Esophagus (tissue), 2 donors: ENCODE measurements at regions not wholly inside any gene's neighbourhood (a gene's known extent, or its start where the extent isn't known, plus 50 kb on each side); places are given as distances from the start of the nearest gene placed in this dataset.

Experiments used
- H3K27ac ChIP-seq, 2 donors: one replicate each; pipeline ENCODE4 v1.5.1; 2013; ENCODE audit warnings: low read depth in 2 of 2, mild to moderate bottlenecking in 2 of 2, inconsistent platforms in 1 of 2, low read length in 1 of 2, moderate library complexity in 1 of 2
- H3K27me3 ChIP-seq, 2 donors: one replicate each; pipeline ENCODE4 v1.6.1; 2013; ENCODE audit warnings: low read length in 2 of 2, control low read depth in 1 of 2, mild to moderate bottlenecking in 1 of 2; ENCODE audit not compliant: insufficient read depth in 2 of 2, control insufficient read depth in 1 of 2
- H3K36me3 ChIP-seq, 2 donors: one replicate each; pipeline ENCODE4 v1.6.1; 2013; ENCODE audit warnings: low read length in 1 of 2; ENCODE audit not compliant: control insufficient read depth in 2 of 2, insufficient read depth in 2 of 2
- H3K4me1 ChIP-seq, 2 donors: one replicate each; pipeline ENCODE4 v1.6.1; 2013; ENCODE audit warnings: low read length in 1 of 2; ENCODE audit not compliant: control insufficient read depth in 2 of 2, insufficient read depth in 2 of 2
- H3K4me3 ChIP-seq, 2 donors: one replicate each; pipeline ENCODE4 v1.5.1; 2013; ENCODE audit warnings: low read length in 2 of 2, mild to moderate bottlenecking in 2 of 2, low read depth in 1 of 2, moderate library complexity in 1 of 2
- H3K9me3 ChIP-seq, 2 donors: one replicate each; pipeline ENCODE4 v1.6.1; 2013; ENCODE audit warnings: mild to moderate bottlenecking in 2 of 2, low read depth in 1 of 2, low read length in 1 of 2, moderate library complexity in 1 of 2; ENCODE audit not compliant: control insufficient read depth in 2 of 2, insufficient read depth in 1 of 2
- WGBS, 2 donors: extraction: QIAGEN DNeasy Blood & Tissue Kit; methylation state at CpG; one replicate each; pipeline ENCODE4 v1.1.7; 2013; 5-methylcytosine and 5-hydroxymethylcytosine counted together
- donor health status: healthy with polysubstance abuse.
- donor health status: Bipolar disorder and iron deficiency.

DNA sequence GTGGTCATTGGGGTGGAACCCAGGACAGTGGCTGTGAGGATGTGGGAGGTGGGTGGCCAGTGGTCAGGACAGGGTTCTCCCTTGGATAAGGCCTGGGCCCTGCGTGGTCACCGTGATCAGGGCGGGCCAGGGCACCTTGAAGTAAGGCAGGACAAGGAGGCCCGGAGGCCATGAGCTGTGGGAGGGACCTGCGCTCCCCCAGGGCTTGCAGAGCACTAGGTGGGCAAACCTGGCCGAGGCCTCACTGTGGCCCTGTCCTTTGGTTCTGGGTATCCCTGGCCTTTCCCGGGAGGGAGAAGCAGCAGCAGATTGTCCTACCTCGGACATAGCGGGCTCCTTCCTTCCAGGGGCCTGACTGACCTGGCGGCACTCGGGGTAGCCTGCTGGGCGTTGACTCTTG lies 144.8 kb upstream of the RET start:
- H3K9me3 ChIP-seq = no peaks in the 10 kb centered on the region
- H3K27me3 ChIP-seq = peaks cover 0 to 17% of the 10 kb centered on the region in 2 donors
- no peak overlapping the region for H3K4me3 ChIP-seq
- WGBS, 2 donors = 89 to 94% methylated on average over 12 of the region's 12 CpGs
- no peaks in the 10 kb centered on the region for H3K36me3 ChIP-seq
- H3K4me1 ChIP-seq = peaks cover 4 to 7% of the 10 kb centered on the region in 2 donors
- no peak overlapping the region for H3K27ac ChIP-seq

DNA sequence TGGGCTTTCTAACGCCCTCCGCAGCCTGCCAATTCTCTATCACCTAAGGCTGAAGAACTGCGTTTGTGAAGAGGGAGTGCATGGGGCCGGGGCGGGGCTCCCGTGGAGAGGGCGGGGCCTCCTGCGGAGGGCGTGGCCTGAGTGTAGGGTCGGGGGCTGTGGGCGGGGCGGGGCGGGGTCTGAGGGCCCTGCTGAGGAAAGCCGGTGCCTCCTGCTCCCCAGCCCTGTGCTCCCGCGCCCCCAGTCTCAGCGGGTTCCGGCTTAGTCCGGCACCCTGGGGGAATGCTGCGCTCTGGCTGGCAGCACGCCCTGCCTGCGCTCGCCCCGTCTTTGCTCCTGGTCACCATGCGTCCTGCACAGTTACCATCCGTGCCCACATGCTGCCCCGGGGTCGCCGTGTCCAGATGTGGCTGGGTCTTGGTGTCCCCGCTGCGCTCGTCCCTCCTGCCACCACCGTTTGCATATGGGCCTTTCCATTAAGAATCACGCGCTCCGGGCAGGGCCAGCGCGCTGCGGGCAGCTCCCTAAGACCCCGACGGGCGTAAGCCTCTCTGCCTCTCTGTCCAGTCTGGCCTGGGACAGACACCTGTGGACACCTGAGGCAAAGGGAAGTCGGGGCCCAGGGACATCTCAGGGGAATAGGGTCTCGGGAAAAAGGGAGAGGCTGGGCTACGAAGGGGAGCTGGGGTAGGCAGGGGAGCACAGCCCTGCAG lies 144.0 kb upstream of the RET start:
- Histone ChIP-seq H3K36me3 (no peaks in the 10 kb centered on the region), H3K4me3 (peak overlapping the region in 1 of 2 donors; percentile 4), H3K9me3 (no peaks in the 10 kb centered on the region), H3K4me1 (peaks cover 4 to 7% of the 10 kb centered on the region in 2 donors), H3K27me3 (peaks cover 0 to 17% of the 10 kb centered on the region in 2 donors), H3K27ac (no peak overlapping the region)
- 3 to 4% methylated on average over 42 to 45 of the region's 45 CpGs for WGBS, 2 donors

GRCh38 chr10:42933448-42934340 lies 143.2 kb upstream of the RET start:
- Histone ChIP-seq H3K4me3 (no peak overlapping the region), H3K4me1 (peaks cover 4 to 7% of the 10 kb centered on the region in 2 donors), H3K9me3 (no peaks in the 10 kb centered on the region), H3K36me3 (no peaks in the 10 kb centered on the region), H3K27ac (no peak overlapping the region), H3K27me3 (peaks cover 0 to 17% of the 10 kb centered on the region in 2 donors)
- 7 to 11% methylated on average over 57 of the region's 57 CpGs for WGBS, 2 donors

GRCh38 chr10:42934351-42934811 lies 142.5 kb upstream of the RET start:
- 73 to 85% methylated on average over 8 of the region's 8 CpGs for WGBS, 2 donors

DNA sequence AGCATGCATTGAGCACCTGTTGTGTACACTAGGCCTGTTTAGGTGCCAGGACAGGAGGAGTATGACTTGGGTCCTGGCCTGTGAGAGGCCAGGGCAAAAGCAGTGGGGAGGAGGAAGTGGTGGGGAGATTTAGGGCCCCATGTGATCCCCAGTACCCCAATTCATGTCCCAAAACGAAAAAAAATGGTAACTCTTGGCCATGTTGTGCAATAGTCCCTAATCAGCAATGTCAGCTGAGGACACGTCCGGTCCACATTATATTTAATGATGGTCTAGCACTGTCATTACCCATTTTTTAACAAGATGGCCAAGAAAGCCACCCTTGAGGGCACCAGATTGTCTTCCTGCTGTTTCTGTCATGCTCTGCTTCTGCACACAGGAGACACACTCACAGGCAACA lies 142.0 kb upstream of the RET start:
- H3K4me3 ChIP-seq = no peak overlapping the region
- H3K36me3 ChIP-seq = no peaks in the 10 kb centered on the region
- H3K27me3 ChIP-seq = peaks cover 0 to 17% of the 10 kb centered on the region in 2 donors
- WGBS, 2 donors = 86 to 98% methylated on average over 3 of the region's 3 CpGs
- H3K9me3 ChIP-seq = no peaks in the 10 kb centered on the region
- H3K4me1 ChIP-seq = peaks cover 4 to 7% of the 10 kb centered on the region in 2 donors
- H3K27ac ChIP-seq = no peak overlapping the region

More at GRCh38 chr10:42934351-42934811, 142.5 kb upstream of the RET start:
- Histone ChIP-seq H3K9me3 (no peaks in the 10 kb centered on the region), H3K27me3 (peaks cover 0 to 17% of the 10 kb centered on the region in 2 donors), H3K4me1 (peaks cover 4 to 7% of the 10 kb centered on the region in 2 donors), H3K4me3 (no peak overlapping the region), H3K36me3 (no peaks in the 10 kb centered on the region), H3K27ac (no peak overlapping the region)

- Histone ChIP-seq H3K27me3 (peaks cover 0 to 17% of the 10 kb centered on the region in 2 donors), H3K27ac (no peak overlapping the region), H3K36me3 (no peaks in the 10 kb centered on the region), H3K4me3 (no peak overlapping the region), H3K4me1 (peaks cover 4 to 7% of the 10 kb centered on the region in 2 donors), H3K9me3 (no peaks in the 10 kb centered on the region)
- 78 to 81% methylated on average over 8 of the region's 8 CpGs for WGBS, 2 donors
These were observed 141.4 kb upstream of the RET start for GRCh38 chr10:42935466-42935865.

GRCh38 chr10:42936580-42936979 lies 140.3 kb upstream of the RET start:
- H3K27me3 ChIP-seq = peaks cover 0 to 14% of the 10 kb centered on the region in 2 donors
- H3K27ac ChIP-seq = no peak overlapping the region
- H3K9me3 ChIP-seq = no peaks in the 10 kb centered on the region
- WGBS, 2 donors = 85 to 89% methylated on average over 10 of the region's 10 CpGs
- H3K4me3 ChIP-seq = no peak overlapping the region
- H3K4me1 ChIP-seq = peaks cover 4 to 7% of the 10 kb centered on the region in 2 donors
- H3K36me3 ChIP-seq = no peaks in the 10 kb centered on the region

DNA sequence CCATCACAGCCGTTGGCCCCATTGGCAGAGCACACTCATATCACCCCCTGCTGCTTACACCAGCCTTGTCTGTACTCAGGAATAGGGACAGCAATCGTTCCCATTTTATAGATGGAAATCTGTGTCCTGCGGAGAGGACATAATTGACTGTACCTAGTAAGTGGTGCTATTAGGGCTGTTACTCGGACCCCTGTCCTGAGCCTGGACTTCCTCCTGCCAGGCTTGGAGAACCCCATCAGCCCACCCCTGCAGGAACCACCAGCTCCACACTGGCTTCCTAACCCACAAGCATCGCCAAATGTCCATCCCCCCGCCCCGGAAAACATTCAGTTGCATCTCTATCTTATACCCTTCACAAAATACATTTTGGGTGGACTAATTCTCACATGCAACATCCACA lies 139.8 kb upstream of the RET start:
- Histone ChIP-seq H3K36me3 (no peaks in the 10 kb centered on the region), H3K27me3 (peaks cover 0 to 12% of the 10 kb centered on the region in 2 donors), H3K27ac (no peak overlapping the region), H3K4me1 (peaks cover 4 to 7% of the 10 kb centered on the region in 2 donors), H3K4me3 (no peak overlapping the region), H3K9me3 (no peaks in the 10 kb centered on the region)
- WGBS, 2 donors = 82 to 88% methylated on average over 7 of the region's 7 CpGs

DNA sequence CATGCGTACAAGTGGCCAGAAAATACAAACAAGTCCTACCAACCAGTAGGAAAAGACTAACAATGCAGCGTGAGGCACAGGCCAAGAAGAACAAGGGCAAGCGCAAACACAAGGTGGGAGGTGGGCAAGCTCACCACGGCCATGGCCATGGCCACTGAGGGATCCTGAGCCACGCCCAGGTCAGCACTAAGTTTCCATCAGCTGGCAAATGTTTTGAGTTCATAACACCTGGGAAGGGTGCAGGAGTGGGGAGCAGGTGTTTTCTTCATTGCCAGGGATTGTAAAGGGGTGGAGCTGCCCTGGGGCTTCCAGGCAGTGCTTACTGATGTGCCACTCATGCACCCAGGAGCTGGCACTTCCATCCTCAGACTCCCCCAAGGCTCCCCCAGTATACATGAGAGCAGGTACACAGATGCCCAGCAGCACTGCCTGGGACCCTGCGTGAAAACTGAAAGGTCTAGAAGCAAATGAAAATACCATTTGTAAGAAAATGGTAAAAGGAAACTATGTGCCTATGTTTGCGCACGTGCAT lies 139.2 kb upstream of the RET start:
- Histone ChIP-seq H3K36me3 (no peaks in the 10 kb centered on the region), H3K9me3 (no peaks in the 10 kb centered on the region), H3K27me3 (peaks cover 0 to 10% of the 10 kb centered on the region in 2 donors), H3K4me3 (no peak overlapping the region), H3K4me1 (peaks cover 4 to 7% of the 10 kb centered on the region in 2 donors), H3K27ac (no peak overlapping the region)
- 80 to 81% methylated on average over 8 of the region's 8 CpGs for whole genome bisulfite sequencing, 2 donors
